Activated T-cell treated with anti-CD3 and anti-CD28 coated beads for 48 hours (primary cell): ENCODE measurements at regions not wholly inside any gene's neighbourhood (a gene's known extent, or its start where the extent isn't known, plus 50 kb on each side); places are given as distances from the start of the nearest gene placed in this dataset.

Experiments
- DNase-seq: peaks from one replicate; pipeline ENCODE4 v3.0.0-alpha.2; 2020; ENCODE audit warnings: low read depth

GRCh38 chr13:39159846-39160370, 121.7 kb downstream of the NHLRC3 start:
- DNase-seq = no peak

- no peak for DNase-seq
These were observed 128.8 kb downstream of the NHLRC3 start for GRCh38 chr13:39167018-39167417.

GRCh38 chr13:39170711-39171110, 132.5 kb downstream of the NHLRC3 start:
- no peak for DNase-seq

GRCh38 chr13:39185326-39185725, 147.1 kb downstream of the NHLRC3 start:
- DNase-seq = no peak

GRCh38 chr13:39186205-39186875, 148.1 kb downstream of the NHLRC3 start:
- DNase-seq = no peak

GRCh38 chr13:39189778-39190177, 151.5 kb downstream of the NHLRC3 start:
- no peak for DNase-seq

- DNase-seq = no peak
These were observed 158.8 kb downstream of the NHLRC3 start for GRCh38 chr13:39196965-39197646.

DNA sequence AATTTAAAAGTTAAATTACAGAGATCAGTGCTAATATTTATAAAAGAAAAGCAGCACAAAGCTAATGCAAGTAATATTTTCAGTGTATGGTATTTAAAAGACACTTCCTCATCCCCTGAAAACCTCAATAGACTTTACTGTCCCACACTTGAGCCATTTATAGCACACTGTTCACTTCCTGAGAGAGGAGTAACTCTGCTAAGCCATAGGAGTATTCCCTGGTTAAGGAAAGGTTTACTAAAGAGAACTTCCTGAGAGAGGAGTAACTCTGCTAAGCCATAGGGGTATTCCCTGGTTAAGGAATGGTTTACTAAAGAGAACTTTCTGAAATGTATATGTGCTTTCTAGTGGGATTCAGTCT, 159.4 kb downstream of the NHLRC3 start:
- no peak for DNase-seq

GRCh38 chr13:39200249-39200910, 162.1 kb downstream of the NHLRC3 start:
- DNase-seq = no peak

GRCh38 chr13:39201180-39201579, 162.9 kb downstream of the NHLRC3 start:
- DNase-seq = no peak

- no peak for DNase-seq
These were observed 164.5 kb downstream of the NHLRC3 start for GRCh38 chr13:39202746-39203145.

- DNase-seq = no peak
These were observed 170.4 kb downstream of the NHLRC3 start for GRCh38 chr13:39208636-39209035.

- DNase-seq = no peak
These were observed 171.7 kb downstream of the NHLRC3 start for GRCh38 chr13:39209731-39210531.

GRCh38 chr13:39210961-39211534, 172.8 kb downstream of the NHLRC3 start:
- no peak for DNase-seq

- no peak for DNase-seq
These were observed 177.7 kb downstream of the NHLRC3 start for GRCh38 chr13:39215971-39216370.

GRCh38 chr13:39217471-39217870, 179.2 kb downstream of the NHLRC3 start:
- DNase-seq = no peak

DNA sequence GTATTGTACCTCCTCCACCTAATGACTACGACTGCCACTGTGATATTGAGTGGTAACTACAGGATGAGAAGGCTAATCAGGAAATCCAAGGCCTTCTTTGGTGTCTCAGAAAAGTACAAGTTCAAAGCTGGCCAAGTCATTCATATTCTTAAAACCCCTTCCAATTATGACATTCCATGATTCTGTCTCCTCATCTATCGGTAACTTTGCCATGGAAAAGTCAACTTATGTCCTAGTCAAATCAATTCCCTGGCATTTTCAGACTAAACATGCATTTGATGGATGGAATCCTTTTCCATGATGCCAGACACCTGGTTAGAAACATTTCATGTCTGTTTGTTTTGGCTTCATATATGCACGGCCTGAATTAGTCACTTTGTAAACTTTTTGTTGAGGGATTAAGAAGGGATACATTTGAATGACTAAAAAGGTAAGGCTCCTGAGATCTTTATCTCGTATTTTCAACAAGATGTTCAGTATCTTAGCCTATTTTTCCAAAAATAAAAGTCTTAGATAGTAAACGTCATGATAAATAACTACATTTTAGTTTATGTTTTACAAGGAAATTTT, 186.5 kb downstream of the NHLRC3 start:
- no peak for DNase-seq

DNA sequence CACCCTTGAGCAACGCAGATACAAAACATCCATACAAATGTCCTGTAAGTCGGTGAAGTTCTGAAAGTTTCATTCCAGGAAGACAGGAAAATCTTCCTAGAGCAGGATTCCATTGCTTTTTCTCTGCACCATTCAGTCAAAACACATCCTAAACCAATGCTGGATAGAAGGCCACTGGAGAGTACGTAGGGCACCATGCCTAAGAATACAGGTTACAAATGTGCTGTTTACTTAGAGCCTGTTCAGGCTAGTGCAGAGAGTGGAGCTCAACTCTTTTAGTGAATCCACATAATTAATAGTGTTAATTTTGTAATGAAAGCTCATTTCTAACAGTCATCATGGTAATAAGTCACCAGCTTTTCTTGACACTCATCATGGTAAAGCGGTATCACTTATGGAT, 187.6 kb downstream of the NHLRC3 start:
- no peak for DNase-seq

GRCh38 chr13:39226359-39226758, 188.1 kb downstream of the NHLRC3 start:
- DNase-seq = no peak

DNA sequence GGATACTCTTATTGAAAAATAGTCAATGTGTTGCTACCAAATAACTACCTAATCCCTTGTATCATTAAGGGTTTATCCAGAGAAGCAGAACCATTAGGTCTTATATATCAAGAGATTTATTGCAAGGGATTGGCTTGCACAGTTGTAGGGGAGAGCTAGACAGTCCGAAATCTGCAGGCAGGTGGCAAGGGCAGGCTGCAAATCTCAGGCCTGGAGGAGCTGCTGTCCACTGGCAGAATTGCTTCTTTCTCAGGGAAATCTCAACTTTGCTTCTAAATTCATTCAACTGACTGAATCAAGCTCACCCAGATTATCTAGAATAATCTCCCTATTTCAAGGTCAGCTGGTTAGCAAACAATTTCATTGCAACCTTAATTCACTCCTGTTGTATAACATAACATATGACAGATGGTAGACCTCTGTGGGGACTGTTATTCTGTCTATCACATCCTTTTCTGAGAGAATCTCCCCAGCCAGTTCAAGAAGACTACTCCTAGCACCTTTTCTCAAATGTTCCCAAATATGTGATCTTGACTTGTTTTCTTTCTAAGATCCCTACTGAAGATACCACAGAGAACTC, 194.2 kb downstream of the NHLRC3 start:
- DNase-seq = no peak

- no peak for DNase-seq
These were observed 194.7 kb downstream of the NHLRC3 start for GRCh38 chr13:39232999-39233398.
